Myocyte (in vitro differentiated cells): ENCODE measurements at regions not wholly inside any gene's neighbourhood (a gene's known extent, or its start where the extent isn't known, plus 50 kb on each side); places are given as distances from the start of the nearest gene placed in this dataset.

ENCODE experiments used
- DNase-seq: peaks from one replicate; pipeline ENCODE4 v3.0.0-alpha.2; 2012; ENCODE audit warnings: low read depth

GRCh38 chr5:136423944-136424606, 58.7 kb upstream of the TRPC7 start:
- no peak for DNase-seq

GRCh38 chr5:136420168-136420898, 55.0 kb upstream of the TRPC7 start:
- no peak for DNase-seq

- no peak for DNase-seq
These were observed 53.0 kb upstream of the TRPC7 start for GRCh38 chr5:136418301-136418700.
